SK-N-SH treated with all-trans-retinoic acid at 6 μM for 48 hours (cell line): ENCODE measurements at regions not wholly inside any gene's neighbourhood (a gene's known extent, or its start where the extent isn't known, plus 50 kb on each side); places are given as distances from the start of the nearest gene placed in this dataset.
A peak's percentile ranks its signal among the peaks of the same experiment; 100 is the strongest.

Experiments used
- ATAC-seq: fragments of 200-7000 bp; cut with Tn5 transposase; 3 replicates; pipeline ENCODE4 v1.9.1; 2020; ENCODE audit warnings: mild to moderate bottlenecking, moderate library complexity
- ARNTL ChIP-seq: fragments of 450-650 bp; formaldehyde crosslinking; IDR thresholded peaks from 2 replicates; pipeline ENCODE4 v1.5.0; 2020; ENCODE audit warnings: low read depth, mild to moderate bottlenecking, moderate library complexity, borderline replicate concordance
- BACH2 ChIP-seq: fragments of 250-450 bp; sonication (Bioruptor Pico); IDR thresholded peaks from 2 replicates; pipeline ENCODE4 v1.9.0; 2021; ENCODE audit warnings: mild to moderate bottlenecking, borderline replicate concordance
- CSDC2 ChIP-seq: fragments of 250-450 bp; sonication (Bioruptor Pico); IDR thresholded peaks from 2 replicates; pipeline ENCODE4 v1.5.0; 2020; ENCODE audit warnings: mild to moderate bottlenecking, moderate library complexity
- CSRNP3 ChIP-seq: fragments of 250-450 bp; sonication (Bioruptor Pico); IDR thresholded peaks from 2 replicates; pipeline ENCODE4 v1.5.1; 2021; ENCODE audit warnings: mild to moderate bottlenecking, moderate library complexity
- GLIS3 ChIP-seq: fragments of 250-450 bp; sonication (Bioruptor Pico); IDR thresholded peaks from 2 replicates; pipeline ENCODE4 v1.5.0; 2020; ENCODE audit warnings: mild to moderate bottlenecking, moderate library complexity
- ISL1 ChIP-seq: fragments of 250-450 bp; sonication (Bioruptor Pico); IDR thresholded peaks from 2 replicates; pipeline ENCODE4 v2.1.2; 2022; ENCODE audit warnings: mild to moderate bottlenecking, moderate library complexity
- OSR1 ChIP-seq: fragments of 250-450 bp; sonication (Bioruptor Pico); IDR thresholded peaks from 2 replicates; pipeline ENCODE4 v1.8.0; 2022; ENCODE audit warnings: moderate library complexity, mild to moderate bottlenecking, inconsistent platforms
- PATZ1 ChIP-seq: fragments of 250-450 bp; sonication (Bioruptor Pico); IDR thresholded peaks from 2 replicates; pipeline ENCODE4 v1.8.0; 2020; ENCODE audit warnings: mild to moderate bottlenecking, moderate library complexity, borderline replicate concordance
- POU6F1 ChIP-seq: fragments of 250-450 bp; sonication (Bioruptor Pico); IDR thresholded peaks from 2 replicates; pipeline ENCODE4 v1.8.0; 2021; ENCODE audit warnings: low read depth, mild to moderate bottlenecking, moderate library complexity, borderline replicate concordance
- RARB ChIP-seq: fragments of 250-450 bp; sonication (Bioruptor Pico); IDR thresholded peaks from 2 replicates; pipeline ENCODE4 v1.8.0; 2021; ENCODE audit warnings: mild to moderate bottlenecking, moderate library complexity
- SNAI2 ChIP-seq: fragments of 250-450 bp; sonication (Bioruptor Pico); IDR thresholded peaks from 2 replicates; pipeline ENCODE4 v1.5.0; 2020; ENCODE audit warnings: mild to moderate bottlenecking, moderate library complexity
- TCF4 ChIP-seq: fragments of 250-450 bp; sonication (Bioruptor Pico); IDR thresholded peaks from 2 replicates; pipeline ENCODE4 v1.8.0; 2021; ENCODE audit warnings: mild to moderate bottlenecking, moderate library complexity, borderline replicate concordance
- TSHZ2 ChIP-seq: fragments of 250-450 bp; sonication (Bioruptor Pico); IDR thresholded peaks from 2 replicates; pipeline ENCODE4 v1.5.0; 2020; ENCODE audit warnings: mild to moderate bottlenecking, moderate library complexity
- ZC3H10 ChIP-seq: fragments of 250-450 bp; sonication (Bioruptor Pico); IDR thresholded peaks from 2 replicates; pipeline ENCODE4 v1.5.1; 2021; ENCODE audit warnings: mild to moderate bottlenecking, moderate library complexity
- ZFP3 ChIP-seq: fragments of 250-450 bp; sonication (Bioruptor Pico); IDR thresholded peaks from 2 replicates; pipeline ENCODE4 v1.5.0; 2020; ENCODE audit warnings: mild to moderate bottlenecking, moderate library complexity
- ZFP30 ChIP-seq: fragments of 450-650 bp; formaldehyde crosslinking; IDR thresholded peaks from 2 replicates; pipeline ENCODE4 v1.5.0; 2022; ENCODE audit warnings: mild to moderate bottlenecking, moderate library complexity
- ZNF70 ChIP-seq: fragments of 450-650 bp; formaldehyde crosslinking; IDR thresholded peaks from 2 replicates; pipeline ENCODE4 v1.5.0; 2020; ENCODE audit warnings: mild to moderate bottlenecking, moderate library complexity
- ZNF8 ChIP-seq: fragments of 450-650 bp; formaldehyde crosslinking; IDR thresholded peaks from 2 replicates; pipeline ENCODE4 v1.5.0; 2020; ENCODE audit warnings: mild to moderate bottlenecking, moderate library complexity

- TF ChIP-seq CSRNP3 (CRISPR knock-in tag) (no peak), OSR1 (CRISPR knock-in tag) (no peak), ISL1 (CRISPR knock-in tag) (no peak)
These were observed 1620.9 kb upstream of the TENM3 start (continued) for GRCh38 chr4:180622254-180622653.

- no peak for TF ChIP-seq ZFP3
- TF ChIP-seq ZNF70 (CRISPR knock-in tag) = no peak
- TF ChIP-seq GLIS3 (CRISPR knock-in tag) = no peak
- no peak for TF ChIP-seq ZC3H10 (CRISPR knock-in tag)
- no peak for TF ChIP-seq PATZ1
- no peak for TF ChIP-seq ARNTL (CRISPR knock-in tag)
- TF ChIP-seq POU6F1 = no peak
- no peak for TF ChIP-seq OSR1 (CRISPR knock-in tag)
- TF ChIP-seq BACH2 (CRISPR knock-in tag) = no peak
- no peak for TF ChIP-seq ISL1 (CRISPR knock-in tag)
- TF ChIP-seq RARB = no peak
- TF ChIP-seq TSHZ2 (CRISPR knock-in tag) = no peak
- TF ChIP-seq ZFP30 = no peak
- no peak for TF ChIP-seq ZNF8 (CRISPR knock-in tag)
- TF ChIP-seq TCF4 (CRISPR knock-in tag) = no peak
- TF ChIP-seq CSDC2 (CRISPR knock-in tag) = no peak
- TF ChIP-seq SNAI2 (CRISPR knock-in tag) = no peak
- ATAC-seq = no peak
These were observed 1617.5 kb upstream of the TENM3 start for GRCh38 chr4:180625653-180626052.

- TF ChIP-seq PATZ1 (no peak), RARB (no peak), CSRNP3 (CRISPR knock-in tag) (no peak), ZNF70 (CRISPR knock-in tag) (no peak), GLIS3 (CRISPR knock-in tag) (no peak), TCF4 (CRISPR knock-in tag) (0 out of 2 replicates have a peak, but pooled peaks have one; percentile 15), SNAI2 (CRISPR knock-in tag) (no peak)
- ATAC-seq = no peak
These were observed 1613.1 kb upstream of the TENM3 start for GRCh38 chr4:180630012-180630665.
